VCaP (cell line): ENCODE measurements at regions not wholly inside any gene's neighbourhood (a gene's known extent, or its start where the extent isn't known, plus 50 kb on each side); places are given as distances from the start of the nearest gene placed in this dataset.

Experiments used
- H3K27ac ChIP-seq: fragments of 450-650 bp; 2 replicates; pipeline ENCODE4 v1.5.1; 2017
- TF ChIP-seq, protein P1 (sequence below): fragments of 450-650 bp; conservative IDR thresholded peaks from 2 replicates; pipeline ENCODE4 v1.5.1; 2017; ENCODE audit warnings: mild to moderate bottlenecking, moderate library complexity

DNA sequence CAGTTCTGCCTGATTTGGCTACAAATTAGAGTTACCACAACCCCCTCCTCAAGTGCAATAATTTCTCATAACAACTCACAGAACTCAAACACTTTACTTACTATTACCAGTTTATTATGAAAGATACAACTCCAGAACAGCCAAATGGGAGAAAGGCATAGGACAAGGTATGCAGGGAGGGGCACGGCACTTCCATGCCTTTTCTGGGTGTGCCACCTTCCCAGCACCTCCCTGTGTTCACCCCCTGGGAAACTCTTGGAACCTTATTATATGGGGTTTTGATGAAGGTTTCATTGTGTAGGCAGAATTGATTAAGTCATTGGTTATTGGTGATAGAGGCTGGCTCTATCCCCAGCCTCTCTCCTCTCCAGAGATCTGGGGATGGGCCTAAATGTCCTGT lies 66.6 kb upstream of the RAP2B start:
- TF ChIP-seq, protein P1, sequence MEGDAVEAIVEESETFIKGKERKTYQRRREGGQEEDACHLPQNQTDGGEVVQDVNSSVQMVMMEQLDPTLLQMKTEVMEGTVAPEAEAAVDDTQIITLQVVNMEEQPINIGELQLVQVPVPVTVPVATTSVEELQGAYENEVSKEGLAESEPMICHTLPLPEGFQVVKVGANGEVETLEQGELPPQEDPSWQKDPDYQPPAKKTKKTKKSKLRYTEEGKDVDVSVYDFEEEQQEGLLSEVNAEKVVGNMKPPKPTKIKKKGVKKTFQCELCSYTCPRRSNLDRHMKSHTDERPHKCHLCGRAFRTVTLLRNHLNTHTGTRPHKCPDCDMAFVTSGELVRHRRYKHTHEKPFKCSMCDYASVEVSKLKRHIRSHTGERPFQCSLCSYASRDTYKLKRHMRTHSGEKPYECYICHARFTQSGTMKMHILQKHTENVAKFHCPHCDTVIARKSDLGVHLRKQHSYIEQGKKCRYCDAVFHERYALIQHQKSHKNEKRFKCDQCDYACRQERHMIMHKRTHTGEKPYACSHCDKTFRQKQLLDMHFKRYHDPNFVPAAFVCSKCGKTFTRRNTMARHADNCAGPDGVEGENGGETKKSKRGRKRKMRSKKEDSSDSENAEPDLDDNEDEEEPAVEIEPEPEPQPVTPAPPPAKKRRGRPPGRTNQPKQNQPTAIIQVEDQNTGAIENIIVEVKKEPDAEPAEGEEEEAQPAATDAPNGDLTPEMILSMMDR, result no peak
- no peak overlapping the region for H3K27ac ChIP-seq

DNA sequence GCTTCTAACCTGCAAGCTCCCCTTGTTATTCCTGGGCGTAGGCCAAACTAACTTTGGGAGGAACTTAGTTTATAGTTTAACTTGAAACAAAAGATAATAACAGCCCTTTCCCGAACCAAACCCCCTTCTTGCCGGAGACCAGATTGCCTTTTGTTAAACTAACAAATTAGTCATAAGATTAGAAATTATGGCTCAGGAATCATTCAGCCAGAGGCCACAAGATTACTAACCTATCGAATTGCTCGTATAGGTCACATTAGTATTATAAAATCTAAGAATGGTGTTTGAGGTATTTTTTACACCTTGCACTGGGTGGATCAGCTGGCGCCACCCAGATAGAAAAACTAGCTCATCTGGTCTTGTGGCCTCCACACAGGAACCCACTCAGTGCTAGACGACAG lies 65.3 kb upstream of the RAP2B start:
- H3K27ac ChIP-seq, result no peak overlapping the region
- TF ChIP-seq, protein P1, result no peak

DNA sequence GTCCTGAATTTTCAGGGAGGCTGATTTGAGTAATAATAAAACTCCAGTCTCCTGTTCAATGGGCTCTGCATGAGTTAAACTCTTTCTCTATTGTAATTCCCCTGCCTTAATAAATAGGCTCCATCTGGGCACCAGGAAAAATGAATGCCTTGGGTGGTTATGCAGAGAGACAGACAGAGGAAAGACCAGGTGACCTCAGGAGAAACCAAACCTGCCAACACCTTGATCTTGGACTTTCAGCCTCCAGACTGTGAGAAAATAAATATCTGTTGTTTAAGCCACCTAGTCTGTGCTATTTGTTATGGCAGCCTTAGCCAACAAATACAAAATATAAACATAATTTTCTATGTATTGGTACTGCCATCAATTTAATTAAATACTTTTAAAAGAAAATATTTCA lies 64.8 kb upstream of the RAP2B start:
- no peak overlapping the region for H3K27ac ChIP-seq
- TF ChIP-seq, protein P1, result no peak

DNA sequence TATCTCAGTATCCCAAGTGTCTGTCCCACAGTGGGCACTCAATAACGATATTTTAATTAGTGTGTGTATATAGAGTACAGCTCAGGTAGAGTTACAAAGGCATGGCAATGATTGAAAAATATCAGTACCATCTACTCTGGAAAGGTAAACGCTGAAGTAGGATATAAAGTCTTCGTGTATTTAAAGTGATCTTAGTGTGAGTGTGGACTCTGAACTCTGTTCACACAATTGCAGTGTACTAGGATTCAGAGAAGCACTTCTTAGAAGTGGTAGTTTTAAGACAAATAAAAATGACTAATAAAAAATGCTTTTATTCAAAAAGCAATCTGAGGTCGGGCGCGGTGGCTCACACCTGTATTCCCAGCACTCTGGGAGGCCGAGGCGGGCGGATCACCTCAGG lies 62.9 kb upstream of the RAP2B start:
- TF ChIP-seq, protein P1, result no peak
- H3K27ac ChIP-seq, result no peak overlapping the region

DNA sequence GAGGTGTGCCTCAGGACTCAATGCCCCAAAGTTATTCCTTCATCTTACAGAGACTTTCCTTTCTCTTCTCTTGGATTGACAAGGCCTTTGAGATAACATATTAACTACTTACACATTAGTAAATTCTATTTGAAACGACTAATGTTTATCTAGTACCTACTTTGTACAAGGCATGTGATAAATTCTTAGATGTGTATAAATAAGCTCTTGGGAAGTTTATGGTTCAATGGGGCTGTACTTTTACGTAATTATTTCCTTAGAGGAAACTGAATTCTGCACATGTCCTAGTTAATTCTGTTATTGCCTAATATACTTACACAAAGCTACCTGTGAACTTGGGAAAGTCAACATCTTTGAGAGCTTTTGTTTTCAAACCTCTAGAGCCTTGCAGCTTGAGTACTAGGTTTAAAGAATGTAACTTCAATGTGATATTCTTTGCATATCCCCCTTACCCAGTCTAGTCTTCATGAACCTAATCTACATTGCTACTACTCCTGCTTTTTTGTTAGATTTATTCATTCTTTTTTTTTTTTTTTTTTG lies 58.5 kb upstream of the RAP2B start:
- H3K27ac ChIP-seq, result peak overlapping the region; percentile 47; the same call in 1 of the 2 replicates
- TF ChIP-seq, protein P1, result no peak

DNA sequence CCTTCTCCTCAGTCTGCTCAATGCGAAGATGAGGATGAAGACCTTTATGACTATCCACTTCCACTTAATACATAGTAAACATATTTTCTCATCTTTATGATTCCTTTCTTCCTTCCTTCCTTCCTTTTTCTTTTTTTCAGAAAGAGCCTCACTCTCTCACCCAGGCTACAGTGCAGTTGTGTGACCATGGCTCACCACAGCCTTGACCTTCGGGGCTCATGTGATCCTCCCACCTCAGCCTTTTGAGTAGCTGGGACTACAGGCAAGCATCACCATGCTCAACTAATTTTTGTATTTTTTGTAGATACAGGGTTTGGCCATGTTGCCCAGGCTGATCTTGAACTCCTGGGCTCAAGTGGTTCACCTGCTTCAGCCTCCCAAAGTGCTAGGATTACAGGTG lies 52.0 kb upstream of the RAP2B start:
- H3K27ac ChIP-seq, result no peak overlapping the region

DNA sequence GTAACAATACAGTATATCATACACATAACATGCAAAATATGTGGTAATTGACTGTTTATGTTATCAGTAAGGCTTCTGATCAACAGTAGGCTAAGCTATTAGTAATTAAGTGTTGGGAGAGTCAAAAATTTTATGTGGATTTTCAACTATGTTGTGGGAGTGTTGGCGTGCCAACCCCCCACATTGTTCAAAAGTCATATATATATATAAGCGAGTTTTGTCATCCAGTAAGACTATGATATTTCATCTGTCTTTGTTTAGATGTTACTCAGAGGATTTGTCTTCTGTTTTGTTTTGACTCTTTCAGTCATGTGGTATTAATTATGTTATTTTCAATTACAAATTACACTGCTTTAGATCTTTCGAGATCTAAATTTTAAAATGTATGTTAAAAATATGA lies 51.0 kb upstream of the RAP2B start:
- H3K27ac ChIP-seq, result no peak overlapping the region
- TF ChIP-seq, protein P1, result no peak

More for the DNA sequence above, 52.0 kb upstream of the RAP2B start:
- TF ChIP-seq, protein P1, result no peak
